ENCODE measurements at regions not wholly inside any gene's neighbourhood (a gene's known extent, or its start where the extent isn't known, plus 50 kb on each side); places are given as distances from the start of the nearest gene placed in this dataset.
A peak's percentile ranks its signal among the peaks of the same experiment; 100 is the strongest.

- no peak for DNase-seq
Measured at GRCh38 chr22:48376428-48376827, 1451.2 kb downstream of the BRD1 start.

- DNase-seq = no peak
Measured at GRCh38 chr22:48373626-48374173, 1454.0 kb downstream of the BRD1 start.

GRCh38 chr22:48372390-48372789, 1455.3 kb downstream of the BRD1 start:
- DNase-seq = no peak

GRCh38 chr22:48371391-48371790, 1456.3 kb downstream of the BRD1 start:
- no peak for DNase-seq

- no peak for DNase-seq
Measured at GRCh38 chr22:48370508-48371325, 1457.0 kb downstream of the BRD1 start.

- DNase-seq = peak; percentile 94
Measured at GRCh38 chr22:48369789-48370507, 1457.7 kb downstream of the BRD1 start.

- no peak for DNase-seq
Measured at GRCh38 chr22:48368975-48369525, 1458.6 kb downstream of the BRD1 start.

- DNase-seq = no peak
Measured at GRCh38 chr22:48367731-48368130, 1459.9 kb downstream of the BRD1 start.

GRCh38 chr22:48366591-48366990, 1461.1 kb downstream of the BRD1 start:
- no peak for DNase-seq

GRCh38 chr22:48366056-48366455, 1461.6 kb downstream of the BRD1 start:
- no peak for DNase-seq

GRCh38 chr22:48365386-48365785, 1462.3 kb downstream of the BRD1 start:
- no peak for DNase-seq

GRCh38 chr22:48362721-48363404, 1464.8 kb downstream of the BRD1 start:
- DNase-seq = no peak

- no peak for DNase-seq
Measured at GRCh38 chr22:48361099-48361639, 1466.5 kb downstream of the BRD1 start.

GRCh38 chr22:48359613-48359965, 1468.1 kb downstream of the BRD1 start:
- DNase-seq = no peak

GRCh38 chr22:48358886-48359612, 1468.6 kb downstream of the BRD1 start:
- DNase-seq = no peak

GRCh38 chr22:48357961-48358360, 1469.7 kb downstream of the BRD1 start:
- no peak for DNase-seq

GRCh38 chr22:48357196-48357595, 1470.5 kb downstream of the BRD1 start:
- no peak for DNase-seq

- no peak for DNase-seq
Measured at GRCh38 chr22:48356731-48357130, 1470.9 kb downstream of the BRD1 start.

GRCh38 chr22:48354096-48354495, 1473.6 kb downstream of the BRD1 start:
- no peak for DNase-seq

GRCh38 chr22:48353116-48353947, 1474.3 kb downstream of the BRD1 start:
- no peak for DNase-seq
